ENCODE measurements at regions not wholly inside any gene's neighbourhood (a gene's known extent, or its start where the extent isn't known, plus 50 kb on each side); places are given as distances from the start of the nearest gene placed in this dataset.
"Not testable (repeated sequence)": the region's sequence is repeated elsewhere in the genome, so short reads cannot be mapped to it uniquely, and the experiment has no call there.

DNA sequence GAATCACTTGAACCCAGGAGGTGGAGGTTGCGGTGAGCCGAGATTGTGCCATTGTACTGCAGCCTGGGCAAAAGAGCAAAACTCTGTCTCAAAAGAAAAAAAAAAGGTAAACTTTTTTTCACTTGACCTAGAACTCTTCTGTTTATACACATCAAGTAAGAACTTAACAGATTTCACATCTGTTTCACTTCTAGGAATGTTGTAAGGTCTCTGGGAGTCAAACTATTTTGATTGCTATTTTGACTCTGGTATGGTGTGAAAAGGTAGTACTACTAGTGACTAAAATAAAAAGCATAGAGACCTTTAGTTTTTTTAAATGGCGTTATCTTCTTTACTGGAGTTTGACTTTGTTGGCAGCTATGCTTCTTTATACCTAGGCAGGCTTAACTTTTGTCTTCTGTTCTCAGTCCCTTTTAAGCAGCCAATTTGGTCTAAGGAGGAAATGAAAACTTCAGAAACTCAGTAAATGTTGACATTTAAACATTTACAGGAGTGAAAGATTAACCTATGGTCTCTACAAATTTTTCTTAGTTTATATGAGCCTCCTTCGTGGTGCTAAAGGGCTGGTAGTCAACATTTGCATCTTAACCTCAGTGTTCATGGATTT, 84.7 kb downstream of the METTL2B start:
- not testable (repeated sequence) for DNase-seq

DNA sequence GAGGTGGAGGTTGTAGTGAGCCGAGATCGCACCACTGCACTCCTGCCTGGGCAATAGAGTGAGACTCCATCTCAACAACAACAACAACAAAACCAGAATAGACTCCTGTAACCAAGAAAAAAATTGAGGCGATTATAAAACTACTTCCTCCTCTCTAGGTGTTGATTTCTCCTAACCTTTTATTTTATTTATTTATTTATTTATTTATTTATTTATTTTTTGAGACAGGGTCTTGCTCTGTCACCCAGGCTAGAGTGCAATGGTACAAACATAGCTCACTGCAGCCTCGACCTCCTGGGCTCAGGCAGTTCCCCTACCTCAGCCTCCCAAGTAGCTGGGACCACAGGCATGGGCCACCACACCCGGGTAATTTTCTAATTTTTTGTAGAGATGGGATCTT, 86.2 kb downstream of the METTL2B start:
- not testable (repeated sequence) for DNase-seq

DNA sequence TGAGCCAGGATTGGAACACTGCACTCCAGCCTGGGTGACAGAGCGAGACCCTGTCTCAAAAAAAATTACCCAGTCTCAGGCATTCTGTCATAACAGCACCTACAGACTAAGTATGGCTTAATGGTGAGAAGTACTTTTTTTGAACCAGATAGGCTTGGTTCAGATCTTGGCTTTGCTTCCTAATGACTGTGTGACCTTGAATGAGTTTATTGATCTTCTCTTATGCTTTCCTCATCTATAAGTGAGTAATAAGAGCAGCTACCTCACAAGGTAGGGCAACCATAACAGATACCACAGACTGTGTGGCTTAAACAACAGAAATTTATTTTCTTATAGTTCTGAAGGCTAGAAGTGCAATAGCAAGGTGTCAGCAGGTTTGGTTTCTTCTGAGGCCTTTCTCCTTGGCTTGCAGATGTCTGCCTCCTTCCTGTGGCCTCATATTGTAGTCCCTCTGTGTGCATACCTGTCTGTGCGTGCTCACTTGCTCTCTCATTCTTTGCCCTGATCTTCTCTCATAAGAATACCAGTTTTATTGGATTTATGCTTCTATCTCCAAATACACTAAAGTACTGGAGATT, 87.7 kb downstream of the METTL2B start:
- DNase-seq: not testable (repeated sequence)

DNA sequence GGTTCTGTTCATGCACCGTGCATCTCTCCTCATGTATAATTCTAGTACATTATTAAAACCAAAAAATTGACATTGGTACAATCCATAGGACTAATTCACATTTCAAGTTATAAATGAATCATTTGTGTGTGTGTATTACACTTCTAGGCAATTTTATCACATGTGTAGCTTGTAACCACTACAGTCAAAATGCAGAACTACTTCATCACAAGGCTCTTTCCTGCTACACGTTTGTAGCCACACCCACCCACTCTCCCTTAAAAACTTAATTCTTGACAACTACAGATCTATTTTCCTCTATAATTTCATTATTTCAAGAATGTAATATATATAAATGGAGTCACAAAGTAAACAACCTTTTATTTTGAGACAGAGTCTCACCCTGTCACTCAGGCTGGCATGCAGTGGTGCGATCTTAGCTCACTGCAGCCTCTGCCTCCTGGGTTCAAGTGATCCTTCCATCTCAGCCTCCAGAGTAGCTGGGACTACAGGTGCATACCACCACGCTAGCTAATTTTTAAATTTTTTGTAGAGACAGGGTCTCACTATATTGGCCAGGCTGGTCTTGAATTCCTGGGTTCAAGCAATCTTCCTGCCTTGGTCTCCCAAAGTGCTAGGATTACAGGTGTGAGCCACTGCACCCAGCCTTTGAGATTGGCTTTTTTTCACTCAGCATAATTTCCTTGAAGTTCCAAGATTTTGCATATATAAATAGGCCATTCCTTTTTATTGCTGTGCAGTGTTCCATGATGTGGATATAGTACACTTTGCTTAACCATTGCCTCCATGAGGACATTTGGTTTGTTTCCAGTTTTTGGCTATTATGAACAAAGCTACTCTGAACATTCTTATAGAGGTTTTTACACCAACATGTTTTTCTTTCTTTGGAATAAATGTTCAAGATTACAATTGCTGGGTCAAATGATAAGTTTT, 88.7 kb downstream of the METTL2B start:
- DNase-seq: not testable (repeated sequence)

DNA sequence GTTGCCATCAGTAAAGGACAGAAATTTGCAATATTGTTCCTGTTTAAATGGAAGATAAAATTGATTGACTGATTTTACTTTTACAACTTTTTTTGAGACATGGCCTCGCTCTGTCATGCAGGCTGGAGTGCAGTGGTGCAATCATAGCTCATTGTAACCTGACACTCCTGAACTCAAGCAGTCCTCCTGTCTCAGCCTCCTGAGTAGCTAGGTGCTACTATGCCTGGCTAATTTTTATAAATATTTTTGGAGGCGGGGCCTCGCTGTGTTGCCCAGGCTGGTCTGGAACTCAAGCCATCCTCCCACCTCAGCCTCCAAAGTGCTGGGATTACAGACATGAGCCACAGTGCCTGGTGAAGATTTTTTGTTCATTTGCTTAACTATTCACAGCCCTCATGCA, 96.8 kb upstream of the GARIN1A start:
- DNase-seq: not testable (repeated sequence)

DNA sequence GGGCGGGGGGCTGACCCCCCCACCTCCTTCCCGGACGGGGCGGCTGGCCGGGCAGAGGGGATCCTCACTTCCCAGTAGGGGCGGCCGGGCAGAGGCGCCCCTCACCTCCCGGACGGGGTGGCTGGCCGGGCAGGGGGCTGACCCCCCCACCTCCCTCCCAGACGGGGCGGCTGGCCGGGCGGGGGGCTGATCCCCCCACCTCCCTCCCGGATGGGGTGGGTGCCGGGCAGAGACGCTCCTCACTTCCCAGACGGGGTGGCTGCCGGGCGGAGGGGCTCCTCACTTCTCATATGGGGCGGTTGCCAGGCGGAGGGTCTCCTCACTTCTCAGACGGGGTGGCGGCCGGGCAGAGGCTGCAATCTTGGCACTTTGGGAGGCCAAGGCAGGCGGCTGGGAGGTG, 95.1 kb upstream of the GARIN1A start:
- not testable (repeated sequence) for DNase-seq

DNA sequence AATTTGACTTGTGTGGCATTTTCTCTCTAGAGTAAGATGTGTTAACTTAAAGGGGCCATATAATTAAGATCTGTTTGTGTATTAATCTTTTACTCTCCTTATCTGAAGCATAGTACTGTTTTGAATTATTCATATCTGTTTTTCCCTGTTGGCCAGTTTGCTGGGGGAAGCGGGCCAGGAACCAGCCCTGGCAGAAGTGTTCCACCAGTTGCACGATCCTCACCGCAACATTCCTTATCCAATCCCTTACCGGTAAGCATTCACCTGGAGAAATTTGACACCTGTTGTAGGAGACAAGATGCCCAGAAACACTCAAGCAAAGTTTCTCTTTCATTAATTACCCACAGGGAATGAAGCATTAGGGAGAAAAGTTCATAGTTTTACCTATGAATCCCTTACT, 92.2 kb upstream of the GARIN1A start:
- not testable (repeated sequence) for DNase-seq

DNA sequence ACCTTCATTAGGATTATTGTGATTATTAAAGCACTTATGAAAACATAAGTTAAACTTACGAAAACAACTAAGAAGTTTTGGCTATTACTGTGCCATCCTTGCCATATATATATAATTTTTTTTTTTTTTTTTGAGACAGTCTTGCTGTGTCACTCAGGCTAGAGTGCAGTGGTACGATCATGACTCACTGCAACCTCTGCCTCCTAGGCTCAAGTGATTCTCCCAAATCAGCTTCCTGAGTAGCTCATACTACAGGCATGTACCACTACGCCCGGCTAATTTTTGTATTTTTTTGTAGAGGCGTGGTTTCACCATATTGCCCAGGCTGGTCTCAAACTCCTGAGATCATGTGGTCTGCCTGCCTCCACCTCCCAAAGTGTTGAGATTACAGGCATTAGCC, 91.0 kb upstream of the GARIN1A start:
- DNase-seq: peak; percentile 7

DNA sequence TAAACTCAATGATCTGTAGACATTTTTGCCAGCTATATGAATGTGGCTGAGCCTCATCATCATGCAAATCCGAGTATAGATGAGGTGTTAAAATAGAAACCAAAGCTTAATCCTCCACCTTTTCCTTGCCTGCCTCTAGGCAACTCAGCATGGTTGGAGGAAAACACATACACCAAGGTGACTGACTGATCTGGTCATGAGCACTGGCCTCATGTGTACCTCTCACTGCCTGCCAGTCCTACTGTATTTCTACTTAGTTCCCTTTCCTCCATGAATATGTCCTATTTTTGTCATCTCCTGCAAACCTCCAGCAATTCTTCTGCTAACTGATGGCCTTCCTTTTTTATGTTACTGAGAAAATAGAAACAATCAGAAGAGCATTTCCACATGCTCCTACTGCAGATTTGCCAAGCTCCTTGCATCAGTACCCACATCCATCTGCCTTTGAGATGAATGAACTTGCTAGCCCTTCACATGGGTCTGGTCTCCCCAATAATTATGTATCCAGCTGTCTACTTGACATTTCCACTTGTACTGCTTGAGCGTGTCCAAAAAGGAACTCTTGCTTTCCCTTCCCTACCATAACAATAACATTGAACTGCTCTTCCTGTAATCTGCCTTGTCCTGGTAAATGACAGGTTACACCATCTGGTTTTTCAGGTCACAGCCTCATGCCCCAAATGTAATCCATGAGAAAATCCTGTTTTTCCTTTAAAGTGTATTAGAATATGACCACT, 90.1 kb upstream of the GARIN1A start:
- not testable (repeated sequence) for DNase-seq

DNA sequence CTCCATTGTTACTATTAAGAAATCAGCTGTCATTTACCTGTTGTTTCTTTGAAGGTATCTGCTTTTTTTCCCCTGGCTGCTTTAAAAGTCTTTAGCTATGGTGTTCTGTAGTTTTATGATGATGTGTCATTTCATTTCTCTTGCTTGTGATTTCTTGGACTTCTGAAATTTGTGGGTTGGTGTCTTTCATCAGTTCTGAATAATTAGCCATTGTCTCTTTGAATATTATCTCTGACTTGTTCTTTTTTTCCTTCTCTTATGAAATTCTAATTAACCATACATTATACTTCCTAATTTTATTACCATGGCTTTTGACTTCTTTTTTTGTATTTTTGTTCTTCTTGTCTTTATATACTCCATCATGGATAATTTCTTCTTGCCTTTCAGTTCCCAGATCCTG, 85.4 kb upstream of the GARIN1A start:
- not testable (repeated sequence) for DNase-seq

DNA sequence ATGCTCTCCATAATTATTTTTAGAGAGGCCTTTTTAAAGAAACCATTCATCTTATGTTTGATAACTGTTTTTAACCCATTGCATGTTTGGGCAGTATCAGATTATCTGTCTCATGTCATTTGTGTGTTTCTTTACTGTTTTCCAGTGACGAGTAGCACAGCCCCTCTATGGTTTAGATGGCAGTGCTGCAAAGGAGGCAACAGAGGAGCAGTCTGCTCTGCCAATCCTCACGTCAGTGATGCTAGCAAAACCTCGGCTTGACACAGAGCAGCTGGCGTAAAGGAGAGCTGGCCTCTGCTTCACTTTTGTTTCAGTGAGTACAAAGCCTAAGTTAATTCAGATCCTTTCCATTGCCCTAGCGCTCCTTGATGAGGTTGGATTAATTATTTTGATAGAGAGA, 80.4 kb upstream of the GARIN1A start:
- no peak for DNase-seq

DNA sequence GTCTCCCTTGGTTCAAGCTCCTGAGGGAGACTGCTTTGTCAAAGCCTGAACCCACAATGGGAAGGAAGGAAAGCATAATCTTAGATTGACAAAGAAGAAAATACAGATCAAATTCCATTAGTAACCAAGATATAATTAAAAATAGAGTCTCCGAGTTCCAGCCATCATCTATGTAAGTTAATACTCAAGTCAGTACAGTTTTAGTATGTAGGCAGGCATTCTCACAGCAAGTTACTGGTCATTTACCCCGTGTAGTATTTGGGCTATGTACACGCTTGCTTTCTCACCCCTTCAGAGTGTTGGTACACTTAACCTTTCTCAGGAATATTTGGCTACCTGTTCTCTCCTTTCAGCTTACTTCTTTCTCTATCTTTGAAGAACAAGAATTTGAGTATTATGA, 79.9 kb upstream of the GARIN1A start:
- DNase-seq: not testable (repeated sequence)

DNA sequence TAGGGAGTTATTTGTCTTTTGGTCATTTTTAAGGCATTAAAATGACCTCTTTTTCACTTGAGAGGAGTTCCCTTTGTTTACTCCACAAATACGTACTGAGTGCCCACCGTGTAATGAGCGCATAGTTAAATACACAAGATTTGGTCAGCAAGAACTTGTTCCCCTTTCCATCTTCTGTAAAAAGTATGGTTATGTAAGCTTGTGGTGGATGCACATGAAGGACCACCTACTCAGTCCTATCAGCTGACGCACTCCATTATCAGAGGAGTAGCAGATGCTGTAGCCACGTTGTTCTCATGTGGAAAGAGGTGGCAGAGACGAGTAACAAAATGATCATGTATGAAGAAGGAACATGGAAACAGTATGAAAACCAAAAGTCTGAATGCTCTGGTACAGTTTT, 78.0 kb upstream of the GARIN1A start:
- not testable (repeated sequence) for DNase-seq

DNA sequence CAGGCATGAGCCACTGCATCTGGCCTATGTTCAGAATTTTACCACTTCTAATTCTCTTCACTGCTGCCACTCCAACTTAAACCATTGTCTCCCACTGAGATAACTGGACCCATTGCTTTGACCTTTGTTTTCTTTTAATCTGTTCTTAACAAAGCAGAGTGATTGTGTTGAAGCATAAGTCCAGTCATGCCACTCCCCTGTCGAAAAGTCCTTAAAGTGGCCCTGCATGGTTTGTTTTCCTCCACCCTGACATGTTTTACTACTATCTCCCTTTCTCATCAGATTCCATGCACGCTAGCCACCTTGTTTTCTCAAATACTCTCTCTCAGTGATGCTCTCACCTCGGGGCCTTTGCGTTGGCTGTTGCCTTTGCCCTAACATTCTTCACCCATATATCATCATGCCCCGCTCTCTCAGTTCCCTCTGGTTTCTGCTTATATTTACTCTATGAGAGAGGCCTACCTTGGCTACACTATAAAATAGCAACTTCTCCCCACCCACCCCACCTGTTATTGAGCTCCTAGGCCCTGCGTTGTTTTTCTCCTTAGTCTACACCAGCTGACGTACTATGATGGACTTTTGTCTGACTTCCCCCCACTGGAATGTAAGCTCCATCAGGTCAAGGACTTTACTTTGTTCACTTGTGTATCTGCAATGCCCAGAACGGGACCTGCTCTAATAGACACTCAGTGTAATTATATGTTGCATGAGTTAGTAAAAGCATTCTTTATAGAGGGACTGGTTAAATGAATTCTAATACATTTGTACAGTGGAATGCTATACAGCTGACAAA, 75.6 kb upstream of the GARIN1A start:
- not testable (repeated sequence) for DNase-seq

DNA sequence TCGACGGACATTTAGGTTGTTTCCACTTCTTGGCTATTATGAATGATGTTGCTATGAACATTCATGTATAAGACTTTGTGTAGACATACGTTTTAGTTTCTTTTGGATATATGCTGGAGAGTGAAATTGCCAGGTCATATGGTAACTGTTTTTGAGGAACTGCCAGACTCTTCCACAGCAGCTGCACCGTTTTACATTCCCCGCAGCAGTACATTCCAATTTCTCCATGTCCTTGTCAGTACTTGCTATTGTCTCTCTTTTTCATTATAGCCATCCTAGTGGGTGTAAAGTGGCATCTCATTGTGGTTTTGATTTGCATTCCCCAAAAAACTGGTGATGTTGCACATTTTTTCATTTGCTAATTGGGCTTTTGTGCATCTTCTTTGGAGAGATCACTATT, 73.1 kb upstream of the GARIN1A start:
- DNase-seq: peak; percentile 11

DNA sequence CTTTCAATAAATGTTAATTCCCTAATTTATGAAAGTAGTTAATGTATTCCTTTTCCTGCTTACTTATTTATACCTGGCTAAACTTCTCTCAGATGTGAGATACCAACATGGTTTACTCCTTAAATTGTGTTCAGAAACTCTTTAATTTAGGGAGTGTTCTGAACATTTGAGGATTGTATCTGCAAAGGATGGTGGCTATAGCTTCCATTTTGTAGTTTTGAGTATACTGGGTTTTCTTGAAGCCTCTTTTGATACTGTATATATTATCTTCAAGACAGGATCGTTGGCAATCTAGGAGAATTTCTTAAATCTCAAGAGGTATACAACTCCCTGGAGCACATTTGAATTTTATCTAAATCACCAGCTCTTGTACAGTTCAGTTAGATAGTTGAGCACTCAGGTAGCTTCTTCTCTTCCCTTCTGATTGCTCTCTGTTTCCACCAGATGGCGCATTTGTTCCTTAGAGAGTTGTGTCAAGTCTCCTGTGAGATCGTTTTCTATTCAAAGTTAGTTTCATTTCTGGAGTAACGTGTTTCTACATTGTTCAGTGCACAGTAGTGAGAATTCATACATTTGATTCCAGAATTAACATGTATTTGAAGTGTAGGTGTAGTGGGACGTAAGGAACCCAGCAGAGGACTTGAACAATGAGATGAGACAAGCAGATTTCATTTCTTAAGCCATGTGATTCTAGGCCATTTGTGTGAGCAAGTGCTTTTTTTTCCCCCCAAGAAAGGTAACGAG, 63.2 kb upstream of the GARIN1A start:
- DNase-seq: peak; percentile 42

DNA sequence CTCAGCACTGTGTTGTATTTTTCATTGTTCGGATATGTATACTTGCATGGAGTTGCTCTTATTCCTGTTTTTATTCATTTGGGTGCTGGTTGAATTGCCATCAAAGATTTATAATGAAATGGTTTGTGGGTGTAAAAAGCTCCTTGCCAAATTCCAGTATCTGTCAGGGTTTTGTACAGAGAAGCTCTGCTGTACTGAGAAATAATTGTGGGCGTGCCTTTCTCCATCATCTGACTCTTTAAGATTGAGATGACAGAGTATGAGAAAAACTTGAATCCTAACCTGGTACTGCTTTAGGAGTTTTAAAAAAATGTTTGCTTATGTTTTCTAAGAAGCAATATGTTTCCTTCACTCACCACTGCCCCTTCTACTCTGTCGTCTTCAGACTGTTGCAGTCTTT, 58.7 kb upstream of the GARIN1A start:
- DNase-seq: not testable (repeated sequence)

DNA sequence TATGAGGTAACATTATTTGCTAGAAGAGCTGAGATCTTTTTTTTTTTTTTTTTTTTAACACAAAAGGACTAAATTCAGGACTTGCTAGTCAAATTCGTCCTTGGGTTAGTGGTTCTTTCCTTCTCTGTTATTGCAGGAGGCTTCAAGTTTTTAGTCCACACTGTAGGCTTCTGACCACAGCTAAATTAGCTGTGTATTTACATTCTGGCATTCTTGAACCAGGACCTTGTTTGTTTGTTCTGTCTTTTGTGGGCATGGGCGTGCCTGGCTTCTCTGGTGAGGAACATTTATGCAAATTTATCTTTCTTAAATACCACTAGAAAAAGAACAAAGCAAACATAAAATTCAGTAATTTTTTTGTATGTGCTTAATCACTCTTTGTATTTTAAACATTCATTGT, 57.3 kb upstream of the GARIN1A start:
- DNase-seq: not testable (repeated sequence)

DNA sequence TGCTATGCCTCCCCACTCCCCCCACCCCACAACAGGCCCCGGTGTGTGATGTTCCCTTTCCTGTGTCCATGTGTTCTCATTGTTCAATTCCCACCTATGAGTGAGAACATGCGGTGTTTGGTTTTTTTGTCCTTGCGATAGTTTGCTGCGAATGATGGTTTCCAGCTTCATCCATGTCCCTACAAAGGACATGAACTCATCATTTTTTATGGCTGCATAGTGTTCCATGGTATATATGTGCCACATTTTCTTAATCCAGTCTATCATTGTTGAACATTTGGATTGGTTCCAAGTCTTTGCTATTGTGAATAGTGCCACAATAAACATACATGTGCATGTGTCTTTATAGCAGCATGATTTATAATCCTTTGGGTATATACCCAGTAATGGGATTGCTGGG, 55.3 kb upstream of the GARIN1A start:
- DNase-seq: not testable (repeated sequence)
